Raji (cell line): ENCODE measurements at regions not wholly inside any gene's neighbourhood (a gene's known extent, or its start where the extent isn't known, plus 50 kb on each side); places are given as distances from the start of the nearest gene placed in this dataset.

ENCODE experiments used
- POLR2A ChIP-seq: IDR thresholded peaks from 2 replicates; pipeline ENCODE4 v1.6.1; 2011; ENCODE audit warnings: low read depth, low read length, control low read depth; ENCODE audit not compliant: insufficient read depth

DNA sequence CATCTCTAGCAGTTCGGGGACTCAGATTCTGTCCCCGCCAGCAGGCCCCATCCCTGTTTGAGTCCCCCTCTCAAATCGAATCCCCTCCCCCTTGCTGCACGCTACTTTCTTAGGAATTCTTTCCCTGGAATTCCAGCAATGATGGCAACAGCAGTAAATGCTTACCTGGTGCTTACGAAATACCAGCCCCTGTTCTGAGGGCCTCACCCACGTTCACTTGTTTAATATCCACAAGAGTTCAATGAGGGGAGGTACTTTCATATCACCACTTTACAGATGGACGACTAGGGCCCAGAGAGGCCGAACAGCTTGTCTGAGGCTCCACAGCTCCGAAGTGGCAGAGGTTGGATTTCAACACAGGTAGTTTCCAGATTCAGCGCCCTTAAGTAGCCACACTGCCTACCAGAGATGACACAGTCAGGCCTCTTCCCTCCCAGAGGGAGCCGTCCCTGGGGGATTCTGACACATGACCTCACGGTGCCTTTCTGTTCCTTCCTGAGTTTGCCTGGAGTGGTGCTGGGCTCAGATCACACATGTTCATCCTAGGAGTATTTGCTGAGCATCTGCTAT lies 120.7 kb upstream of the GSE1 start:
- no peak for TF ChIP-seq POLR2A

DNA sequence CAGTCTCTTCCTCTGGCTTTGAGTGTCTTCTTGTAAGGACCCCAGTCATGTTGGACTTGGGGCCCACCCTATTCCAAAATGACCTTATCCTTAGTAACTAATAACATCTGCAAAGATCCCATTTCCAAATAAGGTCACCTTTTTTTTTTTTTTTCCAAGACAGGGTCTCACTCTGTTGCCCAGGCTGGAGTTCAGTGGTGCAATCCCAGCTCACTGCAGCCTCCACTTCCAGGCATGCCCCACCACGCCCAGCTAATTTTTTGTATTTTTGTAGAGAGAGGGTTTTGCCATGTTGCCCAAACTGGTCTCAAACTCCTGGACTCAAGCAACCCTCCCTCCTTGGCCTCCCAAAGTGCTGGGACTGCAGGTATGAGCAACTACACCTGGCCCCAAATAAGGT lies 118.8 kb upstream of the GSE1 start:
- TF ChIP-seq POLR2A = no peak

DNA sequence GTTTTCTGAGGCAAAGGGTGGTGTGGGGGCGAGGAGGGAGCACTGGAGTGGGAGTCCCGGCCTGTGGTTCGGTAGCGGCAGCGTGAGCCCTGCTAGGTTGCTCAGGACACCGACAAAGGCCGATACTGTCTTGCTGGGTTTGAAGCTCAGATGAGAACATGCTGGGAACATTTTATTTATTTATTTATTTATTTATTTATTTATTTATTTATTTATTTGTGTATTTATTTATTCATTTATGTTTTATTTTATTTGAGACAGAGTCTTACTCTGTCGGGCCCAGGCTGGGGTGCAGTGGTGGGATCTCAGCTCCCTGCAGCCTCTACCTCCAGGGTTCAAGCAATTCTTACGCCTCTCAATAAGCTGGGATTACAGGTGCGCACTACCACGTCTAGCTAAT lies 117.9 kb upstream of the GSE1 start:
- TF ChIP-seq POLR2A = no peak

DNA sequence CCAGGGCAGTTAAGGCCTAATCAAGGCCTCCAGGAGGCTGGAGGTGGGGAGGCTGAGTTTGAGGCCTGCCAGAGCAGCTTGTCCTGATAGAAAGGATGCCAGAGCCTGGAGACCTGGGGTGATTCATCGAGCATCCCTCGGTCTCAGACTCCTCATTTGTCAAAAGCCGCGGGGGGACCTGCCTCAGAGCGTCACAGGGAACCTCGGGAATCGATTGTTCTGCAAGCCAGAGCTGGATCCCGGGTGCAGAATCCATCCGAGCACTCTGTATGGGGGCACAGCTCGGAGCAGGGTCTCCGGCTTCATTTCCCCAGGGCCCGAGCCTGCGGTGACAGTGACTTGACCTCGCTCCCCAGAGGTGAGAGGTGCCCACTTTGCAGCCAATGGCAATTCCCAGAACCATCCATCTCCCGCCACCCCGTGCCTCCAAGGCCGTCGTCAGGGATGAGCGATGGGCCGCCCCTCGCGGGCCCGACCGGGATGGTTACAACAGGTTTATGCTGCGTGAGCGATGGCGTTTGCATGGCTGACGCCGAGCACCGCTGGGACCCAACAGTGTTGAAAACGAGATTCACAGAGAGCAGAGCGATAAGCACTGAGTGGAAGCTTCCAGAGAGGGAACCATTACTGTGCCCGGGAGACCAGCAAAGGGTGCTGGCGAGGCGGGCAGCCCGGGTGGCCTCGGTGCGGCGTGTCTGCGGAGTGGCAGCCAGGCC lies 117.1 kb upstream of the GSE1 start:
- no peak for TF ChIP-seq POLR2A

DNA sequence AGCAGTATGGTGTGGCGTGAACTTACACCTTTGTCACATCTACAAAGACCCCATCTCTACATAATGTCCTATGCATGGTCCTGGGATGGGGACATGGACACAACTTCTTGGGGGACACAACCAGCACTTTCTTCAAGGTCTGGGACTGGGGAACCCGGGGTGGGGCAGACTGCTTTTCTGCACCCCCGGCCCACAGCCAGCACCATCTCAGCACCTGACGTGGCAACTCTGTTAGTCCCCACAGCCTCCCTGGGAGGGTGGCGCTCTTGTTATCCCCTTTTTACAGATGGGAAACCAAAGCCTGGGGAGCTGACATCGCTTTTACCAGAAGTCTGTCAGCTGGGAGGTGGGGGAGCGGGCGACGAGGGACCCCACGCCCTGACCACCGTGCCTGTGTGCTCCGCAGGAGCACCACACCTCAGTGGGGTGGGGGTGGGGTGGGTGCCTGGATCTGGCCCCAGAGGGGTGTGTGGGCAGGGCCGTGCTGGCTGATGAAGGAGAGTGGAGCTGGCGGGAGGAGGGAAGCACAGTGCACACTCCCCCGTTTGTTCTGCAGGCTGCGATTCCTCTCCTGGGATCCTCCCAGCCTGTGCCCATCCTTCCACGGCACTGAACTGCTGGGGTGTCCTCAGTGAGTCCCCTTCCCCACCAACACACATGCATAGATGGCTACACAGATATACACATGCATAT lies 115.4 kb upstream of the GSE1 start:
- TF ChIP-seq POLR2A = no peak

DNA sequence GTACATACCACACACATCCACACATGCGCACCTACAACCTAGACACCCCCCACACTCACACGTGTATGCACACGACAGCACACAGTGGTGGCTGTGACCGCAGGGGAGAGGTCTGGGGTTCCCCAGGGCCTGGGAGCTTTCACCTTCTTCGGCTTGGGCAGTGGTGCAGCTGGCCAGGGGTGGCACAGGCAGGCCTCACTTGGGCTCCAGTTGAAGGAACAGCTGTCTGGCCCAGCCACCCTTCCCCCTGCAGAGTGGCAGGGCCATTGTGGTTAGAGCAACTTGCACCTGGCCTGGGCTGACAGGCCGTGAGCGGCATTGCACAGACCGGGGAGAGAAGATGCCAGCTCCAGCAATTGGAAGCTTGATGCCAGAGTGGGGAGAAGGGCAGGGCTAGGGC lies 114.5 kb upstream of the GSE1 start:
- no peak for TF ChIP-seq POLR2A

DNA sequence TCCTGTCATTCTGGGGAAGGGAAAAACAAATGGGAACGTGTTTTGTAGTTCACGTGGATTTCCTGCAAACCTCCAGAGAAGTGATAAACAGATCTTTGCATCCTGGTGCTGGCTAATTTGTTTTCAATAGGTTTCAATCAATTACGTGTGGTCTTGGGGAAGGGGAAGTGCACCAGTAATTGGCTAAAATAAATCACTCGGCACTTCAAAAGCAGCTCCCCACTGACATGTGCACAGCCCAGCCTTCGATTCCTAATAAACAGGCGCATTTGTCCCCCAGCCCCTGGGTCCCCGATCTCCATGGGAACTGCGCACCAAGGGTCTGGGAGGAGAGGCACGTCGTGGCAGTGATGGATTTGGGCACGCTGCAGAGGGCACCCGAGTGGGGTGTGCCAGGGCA lies 112.9 kb upstream of the GSE1 start:
- TF ChIP-seq POLR2A = no peak

DNA sequence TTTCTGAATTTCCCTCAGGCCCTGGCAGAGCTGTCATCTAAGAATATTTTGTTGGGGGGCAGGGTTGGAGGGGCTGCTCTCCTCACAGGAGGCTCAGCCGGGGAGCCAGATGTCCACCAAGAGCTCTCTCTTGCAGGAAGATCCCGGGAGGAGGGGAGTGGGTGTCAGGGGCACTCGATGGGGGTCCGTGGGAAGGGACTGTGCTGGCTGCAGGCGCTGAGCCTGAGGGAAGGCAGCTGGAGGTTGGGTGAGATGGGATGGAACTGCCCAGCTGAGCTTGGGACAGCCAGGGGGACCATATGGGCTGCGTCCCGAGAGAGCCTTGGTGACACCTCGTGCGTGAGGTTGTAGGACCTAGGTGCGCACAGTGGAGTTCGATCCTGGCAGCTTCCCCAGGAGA lies 111.2 kb upstream of the GSE1 start:
- no peak for TF ChIP-seq POLR2A

DNA sequence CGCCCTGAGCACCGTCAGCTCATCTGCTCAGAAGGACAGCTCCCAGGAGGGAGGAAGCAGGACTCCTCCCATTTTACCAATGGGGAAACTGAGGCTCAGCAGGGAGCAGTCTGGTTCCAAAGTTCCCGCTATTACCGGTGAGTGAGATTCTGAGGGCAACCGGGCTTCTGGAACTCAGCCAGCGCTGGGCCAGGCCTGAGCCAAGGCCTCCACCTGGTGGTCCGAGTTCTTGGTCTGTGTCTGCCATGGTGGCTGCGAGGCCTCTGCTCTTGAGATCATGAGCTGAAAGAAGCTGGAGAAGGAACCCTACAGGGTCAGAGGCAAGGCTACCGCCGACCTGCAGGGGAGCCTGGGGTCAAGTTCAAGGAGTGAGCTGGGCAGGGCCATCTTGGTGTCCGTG lies 110.8 kb upstream of the GSE1 start:
- TF ChIP-seq POLR2A = no peak

DNA sequence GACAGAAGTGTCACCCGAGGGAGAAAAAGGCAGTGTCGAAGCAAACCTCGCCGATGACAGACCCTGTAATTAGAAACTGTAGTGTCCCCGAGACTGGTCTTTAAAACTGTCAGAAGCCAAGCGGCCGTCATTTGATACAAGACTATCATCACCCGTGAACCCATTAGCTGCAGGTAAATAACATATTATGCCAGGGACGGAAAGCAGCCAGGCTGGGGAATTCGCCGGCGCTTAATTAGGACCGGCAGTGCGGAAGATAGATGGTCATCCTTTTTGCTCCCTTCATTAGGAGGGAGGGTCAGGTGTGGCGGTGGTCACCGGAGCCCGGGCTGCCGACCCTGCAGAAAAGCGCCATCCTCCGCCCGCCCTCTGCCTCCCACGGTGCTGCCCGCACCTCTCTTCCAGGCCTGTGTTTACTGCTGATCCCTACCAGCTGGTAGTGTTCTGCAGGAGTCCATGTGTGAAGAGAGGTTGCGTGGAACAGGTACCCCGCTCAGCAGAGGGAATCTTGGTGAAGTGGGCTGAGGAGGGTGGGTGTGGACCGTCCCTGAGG lies 109.4 kb upstream of the GSE1 start:
- no peak for TF ChIP-seq POLR2A

DNA sequence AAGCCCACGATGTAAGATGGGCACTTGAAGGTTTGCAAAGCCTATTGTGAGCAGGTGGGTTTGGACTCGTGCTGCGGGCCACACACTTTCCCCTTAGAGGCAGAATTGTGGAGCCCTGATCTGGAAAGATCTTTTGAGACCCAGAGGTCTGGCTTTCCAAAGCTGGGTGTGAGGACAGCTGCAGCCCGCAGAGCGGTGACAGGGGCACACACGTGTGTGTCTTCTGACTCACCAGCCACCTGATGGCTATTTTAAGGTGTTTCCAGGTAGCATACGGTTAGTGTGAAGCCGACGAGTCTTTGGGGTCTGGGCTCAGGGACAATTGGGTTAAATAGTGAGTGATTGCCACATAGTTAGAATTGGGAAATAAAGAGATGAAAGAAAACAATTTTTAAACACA lies 108.9 kb upstream of the GSE1 start:
- no peak for TF ChIP-seq POLR2A

DNA sequence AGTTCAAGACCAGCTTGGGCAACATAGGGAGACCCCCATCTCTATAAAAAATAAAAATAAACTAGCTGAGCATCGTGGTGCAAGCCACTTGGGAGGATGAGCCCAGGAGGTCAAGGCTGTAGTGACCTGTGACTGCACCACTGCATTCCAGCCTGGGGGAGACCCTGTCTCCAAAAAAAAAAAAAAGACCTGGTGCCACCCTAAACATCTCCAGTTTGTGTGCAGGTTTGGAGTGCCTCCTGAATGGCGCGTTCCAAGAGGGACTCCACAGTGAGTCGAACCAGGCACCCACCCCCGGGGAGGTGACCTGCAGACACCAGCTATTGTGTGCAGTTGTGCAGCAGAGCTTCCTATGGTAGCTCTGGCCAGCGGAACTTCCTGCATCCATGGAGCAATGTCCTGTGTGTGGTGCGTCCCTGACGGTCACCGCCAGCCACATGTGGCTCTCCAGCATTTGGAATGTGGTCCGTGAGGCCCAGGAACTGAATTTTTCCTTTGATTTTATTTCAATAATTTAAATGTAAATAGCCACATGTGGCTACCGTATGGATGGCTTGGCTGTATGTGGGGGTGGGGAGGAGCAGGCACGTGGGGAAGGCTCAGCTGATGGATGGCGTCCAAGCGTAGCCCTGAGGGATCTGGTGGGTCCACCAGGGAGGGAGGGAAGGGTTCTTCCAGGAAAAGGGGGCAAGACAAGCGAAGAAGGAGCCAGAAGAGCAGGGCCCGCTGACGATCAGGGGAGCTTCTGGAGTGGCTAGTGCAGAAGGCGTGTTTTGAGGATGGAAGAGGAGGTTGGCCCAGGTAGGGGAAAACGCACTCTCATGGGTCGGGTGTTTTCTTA lies 107.1 kb upstream of the GSE1 start:
- TF ChIP-seq POLR2A = no peak

DNA sequence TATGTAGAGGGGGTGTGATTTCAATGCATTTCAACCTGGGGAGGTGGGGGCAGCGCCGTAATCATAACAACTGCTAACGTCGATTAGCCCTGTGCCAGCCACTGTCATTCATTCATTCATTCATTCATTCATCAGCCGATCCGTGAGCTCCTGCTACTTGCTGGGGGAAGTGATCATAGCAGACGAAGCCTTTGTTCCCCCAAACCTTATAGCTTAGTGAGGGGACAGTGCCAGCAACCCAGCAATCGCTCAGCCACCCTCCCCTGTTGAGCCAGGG lies 106.5 kb upstream of the GSE1 start:
- no peak for TF ChIP-seq POLR2A

DNA sequence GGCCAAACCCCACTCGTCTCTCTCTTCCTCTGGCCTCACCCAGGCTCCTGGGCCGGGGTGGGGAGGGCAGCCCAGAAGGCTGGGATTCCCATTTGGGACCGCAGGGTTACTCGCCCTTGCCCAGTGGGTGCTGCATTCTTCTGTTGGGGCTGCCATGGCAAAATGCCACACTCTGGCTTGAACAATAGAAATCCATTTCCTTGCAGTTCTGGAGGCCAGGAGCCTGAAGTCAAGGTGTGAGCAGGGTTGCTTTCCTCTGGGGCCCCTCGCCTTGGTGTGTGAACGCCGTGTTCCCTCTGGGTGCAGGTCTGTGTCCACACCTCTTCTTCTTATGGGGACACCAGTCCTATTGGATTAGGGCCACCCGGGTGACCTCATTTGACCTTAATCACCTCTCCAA lies 105.8 kb upstream of the GSE1 start:
- TF ChIP-seq POLR2A = no peak

DNA sequence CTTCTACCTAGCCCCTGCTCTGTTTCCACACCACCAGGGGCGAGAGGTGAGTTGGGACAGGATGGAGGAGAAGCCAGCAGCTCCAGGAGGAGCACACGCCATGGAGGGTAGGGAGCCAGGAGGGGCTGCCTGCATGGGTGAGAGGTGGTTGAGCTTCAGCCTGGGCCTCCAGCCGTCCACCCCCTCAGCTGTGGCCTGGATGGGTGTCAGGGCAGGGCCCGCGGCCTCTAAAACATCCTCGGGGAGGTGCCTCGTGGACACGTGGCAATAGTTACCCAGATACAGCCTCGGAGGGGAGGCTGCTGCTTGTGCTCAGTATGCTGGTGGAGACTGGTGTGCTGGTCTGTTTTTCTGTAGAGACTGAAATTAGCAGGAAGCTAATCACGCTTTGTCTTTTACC lies 104.7 kb upstream of the GSE1 start:
- TF ChIP-seq POLR2A = no peak

DNA sequence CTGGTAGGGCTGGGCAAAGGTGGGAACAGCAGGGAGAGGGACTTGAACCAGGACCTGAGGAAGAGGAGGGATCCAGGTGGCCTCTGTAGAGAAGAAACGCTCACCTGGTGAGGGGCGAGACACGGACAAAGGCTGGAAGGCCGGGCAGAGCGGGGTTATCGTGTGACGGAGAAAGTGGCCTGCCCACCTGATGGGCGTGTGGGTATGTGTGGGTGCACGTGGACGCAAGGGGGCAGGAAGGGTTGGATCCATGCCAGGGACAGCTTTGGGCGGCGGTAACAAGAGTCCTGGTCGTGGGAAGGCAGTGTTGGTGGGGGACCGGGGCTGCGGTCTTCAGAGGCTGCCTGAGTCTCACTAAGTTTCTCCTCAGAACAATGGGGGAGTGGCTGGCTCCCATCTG lies 104.1 kb upstream of the GSE1 start:
- no peak for TF ChIP-seq POLR2A
